ENCODE measurements at regions not wholly inside any gene's neighbourhood (a gene's known extent, or its start where the extent isn't known, plus 50 kb on each side); places are given as distances from the start of the nearest gene placed in this dataset.

GRCh38 chr5:165420493-165420892, 1915.1 kb downstream of the MAT2B start:
- H3K4me1 ChIP-seq, result no peaks in the 10 kb centered on the region
- intact Hi-C loops (cut with DNase I), result no loop called here
- DNase-seq (no peak), ATAC-seq (no peak)
- H3K9me3 ChIP-seq, result no peaks in the 10 kb centered on the region
- no peaks in the 10 kb centered on the region for H3K27me3 ChIP-seq
- TF ChIP-seq POLR2A (IDR thresholded peaks at IDR 0.05) (no peak), CTCF (IDR thresholded peaks at IDR 0.05) (no peak)
- no peaks in the 10 kb centered on the region for H3K36me3 ChIP-seq
- H3K4me3 ChIP-seq, result no peak overlapping the region
- H3K27ac ChIP-seq, result no peak overlapping the region
- 65% methylated on average over 4 of the region's 4 CpGs for WGBS (ENCODE audit: insufficient coverage, low coverage, low lambda C conversion rate, missing lambda C conversion rate)

DNA sequence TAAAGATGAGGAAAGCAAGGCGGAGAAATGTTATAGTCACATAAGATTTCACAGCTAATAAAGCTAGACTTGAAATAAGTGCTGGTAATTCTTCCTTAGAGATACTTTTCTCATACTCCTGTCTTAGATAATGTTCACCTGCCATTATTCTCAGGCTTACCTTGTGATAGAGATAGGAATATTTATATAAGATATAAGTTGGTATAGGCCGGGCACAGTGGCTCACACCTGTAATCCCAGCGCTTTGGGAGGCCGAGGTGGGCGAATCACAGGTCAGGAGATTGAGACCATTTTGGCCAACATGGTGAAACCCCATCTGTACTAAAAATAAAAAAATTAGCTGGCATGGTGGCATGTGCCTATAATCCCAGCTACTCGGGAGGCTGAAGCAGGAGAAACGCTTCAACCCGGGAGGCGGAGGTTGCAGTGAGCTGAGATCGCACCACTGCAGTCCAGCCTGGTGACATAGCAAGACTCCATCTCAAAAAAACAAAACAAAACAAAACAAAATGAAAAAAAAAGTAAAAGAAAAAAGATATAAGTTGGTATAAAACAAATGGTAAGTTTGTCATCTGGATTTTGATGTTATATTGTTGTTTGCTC, 1918.4 kb downstream of the MAT2B start:
- Histone ChIP-seq H3K4me1 (no peaks in the 10 kb centered on the region), H3K27ac (no peak overlapping the region), H3K27me3 (no peaks in the 10 kb centered on the region), H3K36me3 (no peaks in the 10 kb centered on the region), H3K9me3 (no peaks in the 10 kb centered on the region), H3K4me3 (no peak overlapping the region)
- DNase-seq (no peak), ATAC-seq (no peak)
- TF ChIP-seq CTCF (IDR thresholded peaks at IDR 0.05) (no peak), POLR2A (IDR thresholded peaks at IDR 0.05) (no peak)
- 52% methylated on average over 9 of the region's 10 CpGs for WGBS (ENCODE audit: insufficient coverage, low coverage, low lambda C conversion rate, missing lambda C conversion rate)
- intact Hi-C loops (cut with DNase I), result no loop called here

DNA sequence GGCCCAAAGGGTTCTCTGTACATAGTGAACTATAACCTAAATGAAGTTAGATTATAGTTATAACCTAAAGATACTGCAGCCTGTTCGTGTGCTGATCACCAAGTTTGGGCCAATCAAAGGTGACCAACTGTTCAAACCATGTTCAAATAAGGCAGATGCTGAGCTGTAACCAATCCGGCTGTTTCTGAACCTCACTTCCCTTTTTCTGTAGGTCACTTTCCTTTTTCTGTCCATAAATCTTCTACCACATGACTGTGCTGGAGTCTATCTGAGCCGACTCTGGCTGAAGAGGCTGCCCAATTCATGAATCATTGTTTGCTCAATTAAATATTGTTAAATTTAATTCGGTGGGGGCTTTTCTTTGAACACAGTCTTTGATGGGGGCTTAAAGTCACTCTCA, 1920.2 kb downstream of the MAT2B start:
- intact Hi-C loops (cut with DNase I), result no loop called here
- TF ChIP-seq CTCF (IDR thresholded peaks at IDR 0.05), result no peak
- no peak for TF ChIP-seq POLR2A (IDR thresholded peaks at IDR 0.05)
- 30% methylated on average over 4 of the region's 4 CpGs for WGBS (ENCODE audit: insufficient coverage, low coverage, low lambda C conversion rate, missing lambda C conversion rate)

DNA sequence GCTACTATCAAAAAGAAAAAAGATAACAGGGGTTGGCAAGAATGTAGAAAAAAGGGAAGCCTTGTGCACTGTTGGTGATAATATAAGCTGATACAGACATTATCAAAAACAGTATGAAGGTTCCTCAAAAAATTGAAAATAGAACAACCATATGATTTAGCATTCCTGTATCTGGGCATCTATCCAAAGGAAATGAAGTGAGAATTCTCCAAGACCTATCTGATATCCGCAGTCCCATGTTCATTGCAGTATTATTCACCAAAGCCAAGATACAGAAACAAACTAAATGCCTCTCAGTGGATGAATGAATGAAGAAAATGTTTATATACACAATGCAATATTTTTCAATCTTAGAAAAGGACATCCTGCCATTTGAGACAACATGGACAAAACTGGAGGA, 1943.3 kb downstream of the MAT2B start:
- TF ChIP-seq CTCF (IDR thresholded peaks at IDR 0.05) (no peak), POLR2A (IDR thresholded peaks at IDR 0.05) (no peak)
- ATAC-seq (no peak), DNase-seq (no peak)
- Histone ChIP-seq H3K9me3 (no peaks in the 10 kb centered on the region), H3K4me3 (no peak overlapping the region), H3K27ac (no peak overlapping the region), H3K36me3 (no peaks in the 10 kb centered on the region), H3K27me3 (no peaks in the 10 kb centered on the region), H3K4me1 (no peaks in the 10 kb centered on the region)
- WGBS (ENCODE audit: insufficient coverage, low coverage, low lambda C conversion rate, missing lambda C conversion rate), result 9% methylated on average over 1 of the region's 1 CpG
- intact Hi-C loops (cut with DNase I), result no loop called here

More for the DNA sequence above, 1920.2 kb downstream of the MAT2B start:
- H3K4me3 ChIP-seq, result no peak overlapping the region
- H3K9me3 ChIP-seq, result no peaks in the 10 kb centered on the region
- no peak for ATAC-seq
- no peak for DNase-seq
- no peaks in the 10 kb centered on the region for H3K27me3 ChIP-seq
- no peaks in the 10 kb centered on the region for H3K36me3 ChIP-seq
- no peak overlapping the region for H3K27ac ChIP-seq
- no peaks in the 10 kb centered on the region for H3K4me1 ChIP-seq
